GF-D8 (cell line): ENCODE measurements at regions not wholly inside any gene's neighbourhood (a gene's known extent, or its start where the extent isn't known, plus 50 kb on each side); places are given as distances from the start of the nearest gene placed in this dataset.
"Not testable (repeated sequence)": the region's sequence is repeated elsewhere in the genome, so short reads cannot be mapped to it uniquely, and the experiment has no call there.

Experiments
- DNase-seq: peaks from one replicate; lab custom pipeline; 2025; lab: John Stamatoyannopoulos, UW

- DNase-seq: no peak
Observed at GRCh38 chr13:83117046-83117445, 765.2 kb downstream of the SLITRK1 start.

- DNase-seq: not testable (repeated sequence)
Observed at GRCh38 chr13:83101574-83102247, 780.6 kb downstream of the SLITRK1 start.

GRCh38 chr13:83100237-83100636, 782.0 kb downstream of the SLITRK1 start:
- peak; percentile 13 for DNase-seq

- no peak for DNase-seq
Observed at GRCh38 chr13:83088858-83089257, 793.4 kb downstream of the SLITRK1 start.

DNA sequence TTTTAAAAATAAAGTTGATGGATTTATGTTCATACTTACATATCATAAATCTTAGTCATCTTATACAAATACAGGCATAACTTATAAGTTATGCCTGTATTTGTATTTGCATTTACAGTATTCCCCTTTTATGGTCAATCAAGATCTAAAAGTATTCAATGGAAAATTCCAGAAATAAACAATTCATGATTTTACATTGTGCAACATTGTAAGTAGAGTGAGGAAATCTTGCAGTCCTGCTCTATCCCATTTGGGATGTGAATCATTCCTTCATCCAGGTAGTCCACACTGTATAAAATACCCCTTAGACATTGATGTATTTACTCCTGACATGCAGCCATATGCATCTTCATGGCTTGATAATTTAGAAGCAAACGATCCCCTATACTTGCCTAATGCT, 795.3 kb downstream of the SLITRK1 start:
- DNase-seq: no peak

- DNase-seq: no peak
Observed at GRCh38 chr13:83086088-83086487, 796.2 kb downstream of the SLITRK1 start.

DNA sequence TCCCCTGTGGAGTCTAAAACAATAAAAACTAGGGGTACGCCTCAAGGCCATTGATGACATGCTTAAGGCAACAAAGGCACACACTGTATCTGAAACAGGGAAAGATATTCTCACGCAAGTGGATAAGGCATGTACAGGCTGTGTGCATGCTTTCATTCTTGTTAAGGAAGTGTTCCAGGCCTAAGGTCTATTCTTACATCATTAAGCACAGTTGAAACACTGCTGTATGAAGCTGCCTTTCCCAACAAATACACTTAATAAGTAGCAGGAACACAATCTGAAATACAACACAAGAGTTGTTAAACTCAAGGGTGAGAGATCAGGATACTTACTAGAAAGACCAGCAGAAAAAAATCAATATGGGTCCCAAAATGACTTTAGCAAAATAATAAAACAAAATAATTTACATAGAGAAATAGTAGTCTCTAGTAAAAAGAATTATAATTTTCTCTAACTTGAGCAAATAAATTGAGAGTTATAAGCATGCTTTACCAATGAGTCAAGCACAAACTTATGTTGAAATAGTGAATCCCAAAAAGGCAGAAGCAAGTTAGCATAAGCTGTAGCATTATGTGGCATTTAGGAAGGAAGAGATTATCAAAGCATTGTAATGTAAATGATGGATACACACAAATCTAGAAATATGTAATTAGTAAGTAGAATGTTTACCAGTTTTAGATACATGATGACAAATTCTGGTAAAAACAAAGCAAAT, 796.9 kb downstream of the SLITRK1 start:
- no peak for DNase-seq

GRCh38 chr13:83077499-83077898, 804.8 kb downstream of the SLITRK1 start:
- no peak for DNase-seq

GRCh38 chr13:83073930-83074329, 808.3 kb downstream of the SLITRK1 start:
- not testable (repeated sequence) for DNase-seq

- no peak for DNase-seq
Observed at GRCh38 chr13:83065108-83065507, 817.2 kb downstream of the SLITRK1 start.

- DNase-seq: no peak
Observed at GRCh38 chr13:83057119-83057518, 825.2 kb downstream of the SLITRK1 start.

- no peak for DNase-seq
Observed at GRCh38 chr13:83056269-83056668, 826.0 kb downstream of the SLITRK1 start.

DNA sequence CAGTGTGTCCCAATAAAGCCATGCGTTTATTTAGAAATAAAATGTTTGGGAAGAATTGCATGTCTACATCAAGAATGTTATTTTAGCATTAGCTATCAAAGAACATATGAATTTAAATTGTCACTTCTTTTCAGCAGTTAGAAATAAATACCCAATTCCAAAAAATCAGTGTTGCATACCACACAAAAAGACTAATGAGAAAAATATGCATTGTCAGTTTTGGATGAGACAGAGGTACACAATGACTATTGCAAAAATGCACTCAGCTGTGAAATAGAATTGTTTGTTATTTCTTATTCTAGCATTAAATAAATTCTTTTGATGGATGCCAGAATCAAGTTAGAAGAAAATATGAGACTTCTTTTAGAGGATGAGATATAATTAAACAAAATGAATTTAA, 833.9 kb downstream of the SLITRK1 start:
- DNase-seq: no peak

GRCh38 chr13:83024955-83025594, 857.2 kb downstream of the SLITRK1 start:
- no peak for DNase-seq

DNA sequence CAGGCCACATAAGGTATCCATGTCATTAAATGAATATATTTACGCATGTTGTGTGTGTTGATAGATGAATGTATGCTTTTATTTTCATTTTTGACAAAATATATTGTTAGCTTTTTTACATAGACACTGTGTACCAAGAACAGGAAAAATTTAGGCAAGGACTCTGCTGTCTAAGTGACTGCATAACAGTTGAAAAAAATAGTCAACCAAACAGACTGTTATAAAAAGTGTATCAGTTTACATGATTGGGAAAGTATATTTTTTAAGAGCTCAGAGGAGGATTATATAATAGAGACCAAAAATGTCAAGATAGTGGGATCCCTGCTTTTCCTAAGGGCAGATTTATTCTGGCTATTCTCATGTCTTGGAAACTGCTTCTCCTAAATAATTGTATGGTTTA, 858.0 kb downstream of the SLITRK1 start:
- DNase-seq: no peak

GRCh38 chr13:83019986-83020385, 862.3 kb downstream of the SLITRK1 start:
- DNase-seq: no peak

- no peak for DNase-seq
Observed at GRCh38 chr13:83009987-83010386, 872.3 kb downstream of the SLITRK1 start.

DNA sequence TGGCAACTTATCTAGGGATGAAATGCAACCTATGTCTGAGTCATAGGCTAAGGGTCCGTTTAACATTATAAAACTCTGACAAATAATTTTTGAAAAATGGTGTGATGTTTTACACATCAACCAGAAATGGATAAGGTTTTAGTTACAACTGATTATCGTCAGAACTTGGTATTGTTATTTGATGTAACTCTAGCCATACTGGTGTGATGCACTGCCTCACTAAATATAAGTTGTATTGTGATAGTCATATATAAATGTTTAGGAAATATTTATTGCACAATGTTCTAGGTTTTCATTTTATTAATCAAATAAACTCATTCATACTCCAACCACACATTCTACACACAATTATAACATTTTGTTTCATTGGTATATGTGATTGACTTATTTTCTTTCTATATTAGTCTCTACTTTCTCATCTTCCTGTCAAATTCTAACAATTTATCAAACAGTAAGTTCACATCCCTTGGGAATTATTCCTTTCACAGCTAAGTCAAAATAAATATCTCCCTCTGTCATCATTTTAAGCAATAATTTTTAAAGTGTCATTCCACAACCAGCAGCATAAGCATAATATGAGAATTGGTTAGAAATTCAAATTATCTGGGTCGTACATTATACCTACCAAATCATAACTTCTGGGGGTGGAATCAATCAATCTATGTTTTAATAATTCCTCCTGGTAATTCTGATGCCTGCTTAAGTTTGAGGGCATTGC, 873.9 kb downstream of the SLITRK1 start:
- no peak for DNase-seq

GRCh38 chr13:83007226-83007625, 875.0 kb downstream of the SLITRK1 start:
- DNase-seq: peak; percentile 67

- no peak for DNase-seq
Observed at GRCh38 chr13:83003185-83003584, 879.1 kb downstream of the SLITRK1 start.

DNA sequence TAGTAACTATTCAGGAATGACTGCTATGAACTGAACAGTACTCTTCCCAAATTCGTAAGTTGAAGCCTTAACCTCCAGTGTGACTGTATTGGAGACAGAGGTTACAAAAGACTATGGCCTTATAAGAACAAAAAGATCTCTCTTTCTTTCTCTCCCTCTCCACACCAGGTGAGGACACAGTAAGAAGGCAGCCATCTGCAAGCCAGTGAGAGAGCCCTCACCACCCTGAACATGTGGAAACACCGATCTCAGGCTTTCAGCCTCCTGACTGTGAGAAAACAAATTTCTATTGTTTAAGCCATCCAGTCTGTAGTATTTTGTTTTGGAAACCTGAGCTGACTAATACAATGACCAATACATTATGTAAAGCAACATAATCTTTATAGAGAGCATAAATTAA, 888.9 kb downstream of the SLITRK1 start:
- DNase-seq: no peak

- no peak for DNase-seq
Observed at GRCh38 chr13:82976499-82976898, 905.8 kb downstream of the SLITRK1 start.
